SK-N-SH treated with all-trans-retinoic acid at 6 μM for 48 hours (cell line): ENCODE measurements at regions not wholly inside any gene's neighbourhood (a gene's known extent, or its start where the extent isn't known, plus 50 kb on each side); places are given as distances from the start of the nearest gene placed in this dataset.

Experiments
- ATAC-seq: fragments of 200-7000 bp; cut with Tn5 transposase; 3 replicates; pipeline ENCODE4 v1.9.1; 2020; ENCODE audit warnings: mild to moderate bottlenecking, moderate library complexity
- ARNTL ChIP-seq: fragments of 450-650 bp; formaldehyde crosslinking; IDR thresholded peaks from 2 replicates; pipeline ENCODE4 v1.5.0; 2020; ENCODE audit warnings: low read depth, mild to moderate bottlenecking, moderate library complexity, borderline replicate concordance
- BACH2 ChIP-seq: fragments of 250-450 bp; sonication (Bioruptor Pico); IDR thresholded peaks from 2 replicates; pipeline ENCODE4 v1.9.0; 2021; ENCODE audit warnings: mild to moderate bottlenecking, borderline replicate concordance
- CSDC2 ChIP-seq: fragments of 250-450 bp; sonication (Bioruptor Pico); IDR thresholded peaks from 2 replicates; pipeline ENCODE4 v1.5.0; 2020; ENCODE audit warnings: mild to moderate bottlenecking, moderate library complexity
- ESRRG ChIP-seq: fragments of 250-450 bp; sonication (Bioruptor Pico); IDR thresholded peaks from 2 replicates; pipeline ENCODE4 v1.6.1; 2021; ENCODE audit warnings: mild to moderate bottlenecking
- GLIS3 ChIP-seq: fragments of 250-450 bp; sonication (Bioruptor Pico); IDR thresholded peaks from 2 replicates; pipeline ENCODE4 v1.5.0; 2020; ENCODE audit warnings: mild to moderate bottlenecking, moderate library complexity
- ISL1 ChIP-seq: fragments of 250-450 bp; sonication (Bioruptor Pico); IDR thresholded peaks from 2 replicates; pipeline ENCODE4 v2.1.2; 2022; ENCODE audit warnings: mild to moderate bottlenecking, moderate library complexity
- OSR1 ChIP-seq: fragments of 250-450 bp; sonication (Bioruptor Pico); IDR thresholded peaks from 2 replicates; pipeline ENCODE4 v1.8.0; 2022; ENCODE audit warnings: moderate library complexity, mild to moderate bottlenecking, inconsistent platforms
- PPARA ChIP-seq: fragments of 250-450 bp; sonication (Bioruptor Pico); IDR thresholded peaks from 2 replicates; pipeline ENCODE4 v1.5.0; 2020; ENCODE audit warnings: mild to moderate bottlenecking, borderline replicate concordance
- RARB ChIP-seq: fragments of 250-450 bp; sonication (Bioruptor Pico); IDR thresholded peaks from 2 replicates; pipeline ENCODE4 v1.8.0; 2021; ENCODE audit warnings: mild to moderate bottlenecking, moderate library complexity
- SNAI2 ChIP-seq: fragments of 250-450 bp; sonication (Bioruptor Pico); IDR thresholded peaks from 2 replicates; pipeline ENCODE4 v1.5.0; 2020; ENCODE audit warnings: mild to moderate bottlenecking, moderate library complexity
- TCF4 ChIP-seq: fragments of 250-450 bp; sonication (Bioruptor Pico); IDR thresholded peaks from 2 replicates; pipeline ENCODE4 v1.8.0; 2021; ENCODE audit warnings: mild to moderate bottlenecking, moderate library complexity, borderline replicate concordance
- TOX ChIP-seq: fragments of 250-450 bp; sonication (Bioruptor Pico); IDR thresholded peaks from 2 replicates; pipeline ENCODE4 v1.8.0; 2021; ENCODE audit warnings: mild to moderate bottlenecking, moderate library complexity, borderline replicate concordance
- ZC3H10 ChIP-seq: fragments of 250-450 bp; sonication (Bioruptor Pico); IDR thresholded peaks from 2 replicates; pipeline ENCODE4 v1.5.1; 2021; ENCODE audit warnings: mild to moderate bottlenecking, moderate library complexity
- ZFP3 ChIP-seq: fragments of 250-450 bp; sonication (Bioruptor Pico); IDR thresholded peaks from 2 replicates; pipeline ENCODE4 v1.5.0; 2020; ENCODE audit warnings: mild to moderate bottlenecking, moderate library complexity
- ZFP30 ChIP-seq: fragments of 450-650 bp; formaldehyde crosslinking; IDR thresholded peaks from 2 replicates; pipeline ENCODE4 v1.5.0; 2022; ENCODE audit warnings: mild to moderate bottlenecking, moderate library complexity
- ZNF565 ChIP-seq: fragments of 450-650 bp; formaldehyde crosslinking; conservative IDR thresholded peaks from 2 replicates; pipeline ENCODE4 v1.5.0; 2020; ENCODE audit warnings: low read depth, mild to moderate bottlenecking, moderate library complexity
- ZNF8 ChIP-seq: fragments of 450-650 bp; formaldehyde crosslinking; IDR thresholded peaks from 2 replicates; pipeline ENCODE4 v1.5.0; 2020; ENCODE audit warnings: mild to moderate bottlenecking, moderate library complexity
- TF ChIP-seq, protein P1 (sequence below): fragments of 250-450 bp; sonication (Bioruptor Pico); IDR thresholded peaks from 2 replicates; pipeline ENCODE4 v1.5.1; 2020; ENCODE audit warnings: low read depth, mild to moderate bottlenecking, moderate library complexity
- TF ChIP-seq, protein P2 (sequence below): fragments of 250-450 bp; sonication (Bioruptor Pico); IDR thresholded peaks from 2 replicates; pipeline ENCODE4 v1.5.0; 2020; ENCODE audit warnings: mild to moderate bottlenecking, moderate library complexity
- TF ChIP-seq, protein P3 (sequence below): fragments of 250-450 bp; sonication (Bioruptor Pico); IDR thresholded peaks from 2 replicates; pipeline ENCODE4 v1.8.0; 2021; ENCODE audit warnings: low read depth, mild to moderate bottlenecking, moderate library complexity, borderline replicate concordance
- TF ChIP-seq, protein P4 (sequence below): fragments of 250-450 bp; sonication (Bioruptor Pico); IDR thresholded peaks from 2 replicates; pipeline ENCODE4 v1.5.1; 2021; ENCODE audit warnings: mild to moderate bottlenecking, moderate library complexity

DNA sequence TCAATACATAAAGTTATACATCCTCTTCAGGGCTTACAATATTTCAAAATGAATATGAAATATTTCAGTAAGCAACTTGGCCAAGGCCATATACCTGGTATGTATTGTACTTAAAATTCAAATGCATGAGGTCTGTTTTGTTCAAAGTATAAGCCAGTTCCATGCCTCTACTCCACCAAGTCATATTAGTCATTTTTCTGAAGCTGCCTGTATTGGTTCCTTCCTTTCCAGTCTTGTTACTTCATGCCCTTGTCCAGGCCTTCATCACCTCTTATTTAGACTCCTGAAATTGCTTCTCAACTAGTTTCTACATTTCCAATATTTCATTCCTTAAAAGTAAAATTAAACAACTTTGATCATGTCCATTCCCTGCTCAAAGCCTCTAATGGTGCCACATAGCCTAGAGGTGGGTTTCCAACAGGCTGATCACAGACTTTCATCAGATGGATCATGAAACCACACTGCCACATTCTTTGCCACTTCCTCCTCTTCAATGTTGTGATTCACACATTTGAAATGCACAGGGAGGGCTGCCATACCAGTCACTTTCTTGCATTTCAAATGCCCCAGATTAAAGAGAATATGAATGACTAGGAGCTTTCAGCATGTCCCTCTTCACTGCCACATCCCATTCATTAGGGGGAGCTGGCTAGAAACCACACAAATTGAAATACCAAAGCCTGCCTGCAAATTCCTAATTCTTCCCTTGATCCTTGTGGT lies 424.1 kb upstream of the DACH1 start:
- 0 out of 2 replicates have a peak, but pooled peaks have one; percentile 56 for TF ChIP-seq OSR1 (CRISPR knock-in tag)
- TF ChIP-seq PPARA (CRISPR knock-in tag): no peak
- no peak for TF ChIP-seq ZNF565 (CRISPR knock-in tag)
- TF ChIP-seq, protein P1, sequence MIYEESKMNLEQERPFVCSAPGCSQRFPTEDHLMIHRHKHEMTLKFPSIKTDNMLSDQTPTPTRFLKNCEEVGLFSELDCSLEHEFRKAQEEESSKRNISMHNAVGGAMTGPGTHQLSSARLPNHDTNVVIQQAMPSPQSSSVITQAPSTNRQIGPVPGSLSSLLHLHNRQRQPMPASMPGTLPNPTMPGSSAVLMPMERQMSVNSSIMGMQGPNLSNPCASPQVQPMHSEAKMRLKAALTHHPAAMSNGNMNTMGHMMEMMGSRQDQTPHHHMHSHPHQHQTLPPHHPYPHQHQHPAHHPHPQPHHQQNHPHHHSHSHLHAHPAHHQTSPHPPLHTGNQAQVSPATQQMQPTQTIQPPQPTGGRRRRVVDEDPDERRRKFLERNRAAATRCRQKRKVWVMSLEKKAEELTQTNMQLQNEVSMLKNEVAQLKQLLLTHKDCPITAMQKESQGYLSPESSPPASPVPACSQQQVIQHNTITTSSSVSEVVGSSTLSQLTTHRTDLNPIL (CRISPR knock-in tag): no peak
- TF ChIP-seq SNAI2 (CRISPR knock-in tag): no peak
- no peak for TF ChIP-seq TCF4 (CRISPR knock-in tag)
- no peak for TF ChIP-seq GLIS3 (CRISPR knock-in tag)
- TF ChIP-seq BACH2 (CRISPR knock-in tag): no peak
- TF ChIP-seq, protein P2, sequence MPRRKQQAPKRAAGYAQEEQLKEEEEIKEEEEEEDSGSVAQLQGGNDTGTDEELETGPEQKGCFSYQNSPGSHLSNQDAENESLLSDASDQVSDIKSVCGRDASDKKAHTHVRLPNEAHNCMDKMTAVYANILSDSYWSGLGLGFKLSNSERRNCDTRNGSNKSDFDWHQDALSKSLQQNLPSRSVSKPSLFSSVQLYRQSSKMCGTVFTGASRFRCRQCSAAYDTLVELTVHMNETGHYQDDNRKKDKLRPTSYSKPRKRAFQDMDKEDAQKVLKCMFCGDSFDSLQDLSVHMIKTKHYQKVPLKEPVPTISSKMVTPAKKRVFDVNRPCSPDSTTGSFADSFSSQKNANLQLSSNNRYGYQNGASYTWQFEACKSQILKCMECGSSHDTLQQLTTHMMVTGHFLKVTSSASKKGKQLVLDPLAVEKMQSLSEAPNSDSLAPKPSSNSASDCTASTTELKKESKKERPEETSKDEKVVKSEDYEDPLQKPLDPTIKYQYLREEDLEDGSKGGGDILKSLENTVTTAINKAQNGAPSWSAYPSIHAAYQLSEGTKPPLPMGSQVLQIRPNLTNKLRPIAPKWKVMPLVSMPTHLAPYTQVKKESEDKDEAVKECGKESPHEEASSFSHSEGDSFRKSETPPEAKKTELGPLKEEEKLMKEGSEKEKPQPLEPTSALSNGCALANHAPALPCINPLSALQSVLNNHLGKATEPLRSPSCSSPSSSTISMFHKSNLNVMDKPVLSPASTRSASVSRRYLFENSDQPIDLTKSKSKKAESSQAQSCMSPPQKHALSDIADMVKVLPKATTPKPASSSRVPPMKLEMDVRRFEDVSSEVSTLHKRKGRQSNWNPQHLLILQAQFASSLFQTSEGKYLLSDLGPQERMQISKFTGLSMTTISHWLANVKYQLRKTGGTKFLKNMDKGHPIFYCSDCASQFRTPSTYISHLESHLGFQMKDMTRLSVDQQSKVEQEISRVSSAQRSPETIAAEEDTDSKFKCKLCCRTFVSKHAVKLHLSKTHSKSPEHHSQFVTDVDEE (CRISPR knock-in tag): no peak
- no peak for TF ChIP-seq ZFP30 (CRISPR knock-in tag)
- TF ChIP-seq CSDC2 (CRISPR knock-in tag): no peak
- no peak for TF ChIP-seq ESRRG (CRISPR knock-in tag)
- TF ChIP-seq RARB (CRISPR knock-in tag): no peak
- TF ChIP-seq, protein P3, sequence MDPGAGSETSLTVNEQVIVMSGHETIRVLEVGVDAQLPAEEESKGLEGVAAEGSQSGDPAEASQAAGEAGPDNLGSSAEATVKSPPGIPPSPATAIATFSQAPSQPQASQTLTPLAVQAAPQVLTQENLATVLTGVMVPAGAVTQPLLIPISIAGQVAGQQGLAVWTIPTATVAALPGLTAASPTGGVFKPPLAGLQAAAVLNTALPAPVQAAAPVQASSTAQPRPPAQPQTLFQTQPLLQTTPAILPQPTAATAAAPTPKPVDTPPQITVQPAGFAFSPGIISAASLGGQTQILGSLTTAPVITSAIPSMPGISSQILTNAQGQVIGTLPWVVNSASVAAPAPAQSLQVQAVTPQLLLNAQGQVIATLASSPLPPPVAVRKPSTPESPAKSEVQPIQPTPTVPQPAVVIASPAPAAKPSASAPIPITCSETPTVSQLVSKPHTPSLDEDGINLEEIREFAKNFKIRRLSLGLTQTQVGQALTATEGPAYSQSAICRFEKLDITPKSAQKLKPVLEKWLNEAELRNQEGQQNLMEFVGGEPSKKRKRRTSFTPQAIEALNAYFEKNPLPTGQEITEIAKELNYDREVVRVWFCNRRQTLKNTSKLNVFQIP (CRISPR knock-in tag): no peak
- TF ChIP-seq ARNTL (CRISPR knock-in tag): no peak
- no peak for TF ChIP-seq ZNF8 (CRISPR knock-in tag)
- TF ChIP-seq ISL1 (CRISPR knock-in tag): 0 out of 2 replicates have a peak, but pooled peaks have one; percentile 13

DNA sequence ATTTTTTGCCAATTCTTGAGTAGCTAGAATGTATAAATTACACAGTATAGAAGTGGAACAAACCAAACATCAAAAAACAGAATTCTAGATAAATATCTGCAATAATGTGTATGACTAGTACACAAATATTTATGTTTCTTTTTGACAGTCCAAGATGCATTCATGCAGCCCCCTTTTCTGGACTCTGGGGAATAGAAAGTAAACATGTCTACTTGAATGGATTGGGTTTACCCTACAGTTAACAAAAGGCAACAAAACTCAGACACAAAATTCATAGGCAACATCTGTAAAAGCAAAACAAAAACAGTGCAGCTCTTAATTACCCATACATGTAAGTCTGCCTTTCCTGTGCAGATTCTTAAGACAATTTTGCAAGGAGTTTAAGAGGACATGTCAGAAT lies 419.4 kb upstream of the DACH1 start:
- TF ChIP-seq SNAI2 (CRISPR knock-in tag) (no peak), ZFP3 (CRISPR knock-in tag) (no peak)
- TF ChIP-seq, protein P3 (CRISPR knock-in tag): no peak
- TF ChIP-seq, all 23 proteins: peak for 0
- no peak for ATAC-seq

More for the DNA sequence above, 424.1 kb upstream of the DACH1 start:
- peak; percentile 94 for ATAC-seq

DNA sequence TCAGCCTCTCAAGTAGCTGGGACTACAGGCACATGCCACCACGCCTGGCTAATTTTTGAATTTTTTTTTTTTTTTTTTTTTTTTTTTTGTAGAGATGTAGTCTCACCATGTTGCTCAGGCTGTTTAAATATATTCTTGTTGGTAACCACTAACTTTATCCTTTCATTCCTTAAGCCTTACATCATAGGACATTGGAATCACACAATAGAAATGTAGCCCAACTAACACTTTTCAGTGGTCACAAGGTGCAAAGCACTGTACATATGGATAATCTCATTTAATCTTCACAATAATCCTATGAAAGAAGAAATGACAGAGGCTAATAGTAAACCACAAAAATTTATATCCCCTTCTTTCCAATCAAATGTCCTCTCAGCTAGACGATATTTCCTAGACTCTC lies 417.8 kb upstream of the DACH1 start:
- ATAC-seq: no peak
- TF ChIP-seq, protein P3 (CRISPR knock-in tag): no peak
- TF ChIP-seq RARB (CRISPR knock-in tag) (no peak), TCF4 (CRISPR knock-in tag) (no peak), TOX (CRISPR knock-in tag) (no peak), ZC3H10 (CRISPR knock-in tag) (no peak), PPARA (CRISPR knock-in tag) (no peak), SNAI2 (CRISPR knock-in tag) (no peak), OSR1 (CRISPR knock-in tag) (no peak), ESRRG (CRISPR knock-in tag) (no peak), ISL1 (CRISPR knock-in tag) (no peak)
- TF ChIP-seq, protein P2 (CRISPR knock-in tag): no peak
- TF ChIP-seq, protein P4, sequence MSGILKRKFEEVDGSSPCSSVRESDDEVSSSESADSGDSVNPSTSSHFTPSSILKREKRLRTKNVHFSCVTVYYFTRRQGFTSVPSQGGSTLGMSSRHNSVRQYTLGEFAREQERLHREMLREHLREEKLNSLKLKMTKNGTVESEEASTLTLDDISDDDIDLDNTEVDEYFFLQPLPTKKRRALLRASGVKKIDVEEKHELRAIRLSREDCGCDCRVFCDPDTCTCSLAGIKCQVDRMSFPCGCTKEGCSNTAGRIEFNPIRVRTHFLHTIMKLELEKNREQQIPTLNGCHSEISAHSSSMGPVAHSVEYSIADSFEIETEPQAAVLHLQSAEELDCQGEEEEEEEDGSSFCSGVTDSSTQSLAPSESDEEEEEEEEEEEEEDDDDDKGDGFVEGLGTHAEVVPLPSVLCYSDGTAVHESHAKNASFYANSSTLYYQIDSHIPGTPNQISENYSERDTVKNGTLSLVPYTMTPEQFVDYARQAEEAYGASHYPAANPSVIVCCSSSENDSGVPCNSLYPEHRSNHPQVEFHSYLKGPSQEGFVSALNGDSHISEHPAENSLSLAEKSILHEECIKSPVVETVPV (CRISPR knock-in tag): no peak
- TF ChIP-seq, protein P1 (CRISPR knock-in tag): no peak
